ENCODE measurements at regions not wholly inside any gene's neighbourhood (a gene's known extent, or its start where the extent isn't known, plus 50 kb on each side); places are given as distances from the start of the nearest gene placed in this dataset.

DNA sequence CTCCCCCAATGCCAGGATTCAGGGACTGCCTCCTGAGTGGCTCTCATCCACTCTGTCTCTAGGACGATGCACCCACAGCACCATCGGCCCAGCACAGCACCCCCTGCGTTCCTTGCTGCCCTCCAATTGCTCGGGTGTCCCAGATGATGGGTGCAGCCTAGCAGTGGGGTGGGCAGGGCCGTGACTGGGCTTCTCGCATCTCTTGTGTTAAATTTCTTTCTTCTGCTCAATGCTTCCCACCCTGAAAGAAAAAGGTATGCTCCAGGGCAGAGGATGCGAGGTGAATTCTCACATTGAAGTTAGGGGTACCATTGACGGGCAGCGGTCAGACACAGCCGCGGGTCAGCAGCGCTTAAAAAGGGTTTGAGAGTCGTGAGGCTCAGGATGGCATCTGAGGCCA lies 232.4 kb upstream of the SGCG start:
- TF ChIP-seq, protein P1, sequence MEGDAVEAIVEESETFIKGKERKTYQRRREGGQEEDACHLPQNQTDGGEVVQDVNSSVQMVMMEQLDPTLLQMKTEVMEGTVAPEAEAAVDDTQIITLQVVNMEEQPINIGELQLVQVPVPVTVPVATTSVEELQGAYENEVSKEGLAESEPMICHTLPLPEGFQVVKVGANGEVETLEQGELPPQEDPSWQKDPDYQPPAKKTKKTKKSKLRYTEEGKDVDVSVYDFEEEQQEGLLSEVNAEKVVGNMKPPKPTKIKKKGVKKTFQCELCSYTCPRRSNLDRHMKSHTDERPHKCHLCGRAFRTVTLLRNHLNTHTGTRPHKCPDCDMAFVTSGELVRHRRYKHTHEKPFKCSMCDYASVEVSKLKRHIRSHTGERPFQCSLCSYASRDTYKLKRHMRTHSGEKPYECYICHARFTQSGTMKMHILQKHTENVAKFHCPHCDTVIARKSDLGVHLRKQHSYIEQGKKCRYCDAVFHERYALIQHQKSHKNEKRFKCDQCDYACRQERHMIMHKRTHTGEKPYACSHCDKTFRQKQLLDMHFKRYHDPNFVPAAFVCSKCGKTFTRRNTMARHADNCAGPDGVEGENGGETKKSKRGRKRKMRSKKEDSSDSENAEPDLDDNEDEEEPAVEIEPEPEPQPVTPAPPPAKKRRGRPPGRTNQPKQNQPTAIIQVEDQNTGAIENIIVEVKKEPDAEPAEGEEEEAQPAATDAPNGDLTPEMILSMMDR (conservative IDR thresholded peaks at IDR 0.05): no peak
- TF ChIP-seq EZH2 (IDR thresholded peaks at IDR 0.05; ENCODE audit: low read depth): no peak
